Activated CD4-positive, alpha-beta T cell treated with anti-CD3 and anti-CD28 coated beads for 4 hours (primary cell): ENCODE measurements at regions not wholly inside any gene's neighbourhood (a gene's known extent, or its start where the extent isn't known, plus 50 kb on each side); places are given as distances from the start of the nearest gene placed in this dataset.
"Not testable (repeated sequence)": the region's sequence is repeated elsewhere in the genome, so short reads cannot be mapped to it uniquely, and the experiment has no call there.

Source experiments
- DNase-seq, 2 donors: peaks; one replicate each; pipeline ENCODE4 v3.0.0-alpha.2; 2020

GRCh38 chr6:27770724-27771123, 141.5 kb downstream of the OR2B2 start:
- DNase-seq = no peak

- no peak for DNase-seq
These were observed 143.6 kb downstream of the OR2B2 start for GRCh38 chr6:27768556-27768955.

- no peak for DNase-seq
These were observed 144.3 kb downstream of the OR2B2 start for GRCh38 chr6:27767851-27768250.

GRCh38 chr6:27766405-27766804, 145.8 kb downstream of the OR2B2 start:
- DNase-seq = no peak

- DNase-seq = no peak
These were observed 147.1 kb downstream of the OR2B2 start for GRCh38 chr6:27765028-27765590.

GRCh38 chr6:27761391-27761790, 150.8 kb downstream of the OR2B2 start:
- DNase-seq = peak in 1 of 2 donors; percentile 51

- no peak for DNase-seq
These were observed 151.7 kb downstream of the OR2B2 start for GRCh38 chr6:27760464-27760863.

- no peak for DNase-seq
These were observed 152.3 kb downstream of the OR2B2 start for GRCh38 chr6:27759930-27760329.

GRCh38 chr6:27758491-27758890, 153.7 kb downstream of the OR2B2 start:
- no peak for DNase-seq

- DNase-seq = peak; percentile 49 to 54
These were observed 154.9 kb downstream of the OR2B2 start for GRCh38 chr6:27757307-27757706.

- no peak for DNase-seq
These were observed 156.4 kb downstream of the OR2B2 start for GRCh38 chr6:27755768-27756167.

- DNase-seq = no peak
These were observed 157.8 kb downstream of the OR2B2 start for GRCh38 chr6:27754408-27754782.

- peak; percentile 75 to 78 for DNase-seq
These were observed 158.4 kb downstream of the OR2B2 start for GRCh38 chr6:27753668-27754407.

- peak; percentile 42 to 48 for DNase-seq
These were observed 159.9 kb downstream of the OR2B2 start for GRCh38 chr6:27752038-27752885.

- DNase-seq = no peak
These were observed 163.5 kb downstream of the OR2B2 start for GRCh38 chr6:27748661-27749060.

- no peak for DNase-seq
These were observed 164.6 kb downstream of the OR2B2 start for GRCh38 chr6:27747637-27748036.

GRCh38 chr6:27746860-27747259, 165.3 kb downstream of the OR2B2 start:
- DNase-seq = not testable (repeated sequence)

- DNase-seq = no peak
These were observed 168.4 kb downstream of the OR2B2 start for GRCh38 chr6:27743787-27744186.

GRCh38 chr6:27742833-27743573, 169.2 kb downstream of the OR2B2 start:
- DNase-seq = no peak

GRCh38 chr6:27739902-27740301, 172.3 kb downstream of the OR2B2 start:
- DNase-seq = not testable (repeated sequence)

- no peak for DNase-seq
These were observed 175.5 kb downstream of the OR2B2 start for GRCh38 chr6:27736686-27737085.

- DNase-seq = no peak
These were observed 183.8 kb downstream of the OR2B2 start for GRCh38 chr6:27728442-27728841.

- DNase-seq = no peak
These were observed 185.6 kb downstream of the OR2B2 start for GRCh38 chr6:27726619-27727023.
